HCT116 (cell line): ENCODE measurements at regions not wholly inside any gene's neighbourhood (a gene's known extent, or its start where the extent isn't known, plus 50 kb on each side); places are given as distances from the start of the nearest gene placed in this dataset.

Experiments used
- ATAC-seq: fragments of 200-7000 bp; cut with Tn5 transposase; 2 replicates; pipeline ENCODE4 v1.9.1; 2020; ENCODE audit warnings: mild to moderate bottlenecking, moderate library complexity
- BruUV-seq: library from RNA; stranded (reverse); fragments of 400-500 nt; replicated peaks from 2 replicates; lab custom pipeline; 2021; lab: Mats Ljungman, UMichigan
- CTCF ChIA-PET: fragments of 300-600 bp; sonication (Branson Sonifier 250); formaldehyde crosslinking; loops from one replicate; lab custom pipeline; 2021; ENCODE audit warnings: antibody characterized with exemption; lab: Charles Lee
- POLR2A ChIA-PET: fragments of 300-600, 350-600 bp; sonication (Branson Sonifier 250); formaldehyde crosslinking; loops from one replicate; lab custom pipeline; 2021; ENCODE audit warnings: antibody characterized with exemption; lab: Charles Lee
- RAD21 ChIA-PET, 2 experiments: fragments of 300-600 bp; sonication (Branson Sonifier 250); formaldehyde crosslinking; loops; one replicate each; lab custom pipeline; 2023; ENCODE audit warnings: low total read pairs in 2 of 2; ENCODE audit not compliant: uncharacterized antibody in 2 of 2, unreplicated experiment in 2 of 2, low non-redundant PET in 1 of 2; lab: Charles Lee
- DNase-seq: peaks from one replicate; pipeline ENCODE4 v3.0.0-alpha.2; 2010; ENCODE audit warnings: low read depth, low spot score
- H2AFZ ChIP-seq: fragments of 200-600 bp; shearing (Covaris generic), sonication (generic); 2 replicates; pipeline ENCODE4 v1.6.1; 2017; ENCODE audit warnings: low read depth, mixed run types, mixed read lengths, antibody characterized with exemption, low read length; ENCODE audit not compliant: poor library complexity, severe bottlenecking
- H3K27ac ChIP-seq: 2 replicates; pipeline ENCODE4 v1.5.1; 2012; ENCODE audit warnings: low read depth, low read length
- H3K27me3 ChIP-seq: fragments of 200-600 bp; sonication (generic); 2 replicates; pipeline ENCODE4 v1.6.1; 2016; ENCODE audit warnings: mixed run types, low read length, mixed read lengths; ENCODE audit not compliant: insufficient read depth
- H3K36me3 ChIP-seq, 2 experiments: fragments of 200-500 bp in 1 of 2; fragments of 200-600 bp in 1 of 2; sonication (Bioruptor generic) in 1 of 2; sonication (generic) in 1 of 2; 2 replicates each; pipeline versions ENCODE4 v1.5.1 to v1.6.1; 2014 to 2016; ENCODE audit warnings: low read length in 2 of 2, inconsistent platforms in 1 of 2, mixed read lengths in 1 of 2, mixed run types in 1 of 2; ENCODE audit not compliant: insufficient read depth in 2 of 2, control insufficient read depth in 1 of 2
- H3K4me1 ChIP-seq, 2 experiments: fragments of 200-600 bp in 1 of 2; sonication (generic) in 1 of 2; 2 replicates each; pipeline versions ENCODE4 v1.5.1 to v1.6.1; 2012 to 2017; ENCODE audit warnings: low read length in 2 of 2, inconsistent platforms in 1 of 2, mild to moderate bottlenecking in 1 of 2, mixed read lengths in 1 of 2, mixed run types in 1 of 2, moderate library complexity in 1 of 2; ENCODE audit not compliant: insufficient read depth in 2 of 2, control insufficient read depth in 1 of 2
- H3K4me2 ChIP-seq: fragments of 200-600 bp; sonication (generic); 2 replicates; pipeline ENCODE4 v1.6.1; 2017; ENCODE audit warnings: mixed run types, low read length, mixed read lengths
- H3K4me3 ChIP-seq, 2 experiments: fragments of 200-600 bp in 1 of 2; sonication (generic) in 1 of 2; replicated peaks in 1 of 2; 2 replicates each; pipeline ENCODE4 v1.5.1; 2011 to 2016; ENCODE audit warnings: low read length in 2 of 2, control low read depth in 1 of 2, low read depth in 1 of 2, mild to moderate bottlenecking in 1 of 2, mixed read lengths in 1 of 2, mixed run types in 1 of 2
- H3K79me2 ChIP-seq: fragments of 200-600 bp; sonication (generic); 2 replicates; pipeline ENCODE4 v1.6.1; 2017; ENCODE audit warnings: mild to moderate bottlenecking, mixed run types, low read length, moderate library complexity, mixed read lengths; ENCODE audit not compliant: insufficient read depth
- H3K9ac ChIP-seq: fragments of 200-600 bp; sonication (generic); 2 replicates; pipeline ENCODE4 v1.6.1; 2016; ENCODE audit warnings: low read length, mixed read lengths
- H3K9me2 ChIP-seq: fragments of 200-600 bp; sonication (generic), shearing (Covaris generic); 2 replicates; pipeline ENCODE4 v1.6.1; 2017; ENCODE audit warnings: mixed run types, mild to moderate bottlenecking, moderate library complexity; ENCODE audit not compliant: insufficient read depth
- H3K9me3 ChIP-seq, 2 experiments: fragments of 200-500 bp in 1 of 2; fragments of 200-600 bp in 1 of 2; sonication (Bioruptor generic) in 1 of 2; sonication (generic) in 1 of 2; 2 replicates each; pipeline ENCODE4 v1.6.1; 2014 to 2017; ENCODE audit warnings: low read length in 2 of 2, mixed read lengths in 2 of 2, inconsistent platforms in 1 of 2, low read depth in 1 of 2, mild to moderate bottlenecking in 1 of 2, mixed run types in 1 of 2, moderate library complexity in 1 of 2; ENCODE audit not compliant: control insufficient read depth in 1 of 2, insufficient read depth in 1 of 2
- H4K20me1 ChIP-seq: fragments of 200-600 bp; sonication (generic), shearing (Covaris generic); 2 replicates; pipeline ENCODE4 v1.6.1; 2017; ENCODE audit warnings: mixed run types, mild to moderate bottlenecking, moderate library complexity; ENCODE audit not compliant: insufficient read depth
- ATF3 ChIP-seq: IDR thresholded peaks from 2 replicates; pipeline ENCODE4 v1.6.1; 2012
- EGR1 ChIP-seq: IDR thresholded peaks from 2 replicates; pipeline ENCODE4 v1.6.1; 2012; ENCODE audit warnings: low read depth
- MAX ChIP-seq: IDR thresholded peaks from 2 replicates; pipeline ENCODE4 v1.6.1; 2012
- POLR2AphosphoS5 ChIP-seq: IDR thresholded peaks from 2 replicates; pipeline ENCODE4 v1.6.1; 2011; ENCODE audit warnings: mild to moderate bottlenecking, low read depth, low read length, moderate library complexity
- SIN3A ChIP-seq: IDR thresholded peaks from 2 replicates; pipeline ENCODE4 v1.6.1; 2012; ENCODE audit warnings: low read depth
- SP1 ChIP-seq: IDR thresholded peaks from 2 replicates; pipeline ENCODE4 v1.6.1; 2012; ENCODE audit warnings: low read depth
- TCF7L2 ChIP-seq: IDR thresholded peaks from 2 replicates; pipeline ENCODE4 v1.7.0; 2011; ENCODE audit warnings: borderline replicate concordance, inconsistent platforms; ENCODE audit not compliant: insufficient read depth, insufficient read length; ENCODE audit errors: extremely low read depth
- ZBTB33 ChIP-seq: IDR thresholded peaks from 2 replicates; pipeline ENCODE4 v1.6.1; 2011; ENCODE audit warnings: mild to moderate bottlenecking, low read length, moderate library complexity; ENCODE audit not compliant: insufficient replicate concordance; ENCODE audit errors: extremely low read depth
- ZFX ChIP-seq: fragments of 450-650 bp; IDR thresholded peaks from 2 replicates; pipeline ENCODE4 v1.6.1; 2017
- intact Hi-C: fragments of 100-400 bp; cut with micrococcal nuclease; formaldehyde crosslinking; loops from 2 replicates; pipeline ENCODE4 v1.10.0; 2022

- ChIA-PET POLR2A (no interaction called here), CTCF (no interaction called here), RAD21 (no interaction called here)
- Histone ChIP-seq H4K20me1 (no peaks in the 10 kb centered on the region), H3K4me2 (no peak overlapping the region), H3K4me3 (no peak overlapping the region), H3K27me3 (no peaks in the 10 kb centered on the region), H3K9ac (no peak overlapping the region), H3K36me3 (no peaks in the 10 kb centered on the region), H3K4me1 (no peaks in the 10 kb centered on the region), H3K79me2 (no peaks in the 10 kb centered on the region), H2AFZ (no peak overlapping the region), H3K27ac (no peak overlapping the region), H3K9me3 (no peaks in the 10 kb centered on the region), H3K9me2 (no peaks in the 10 kb centered on the region)
- no peak for TF ChIP-seq ZFX
- TF ChIP-seq SP1 = no peak
- TF ChIP-seq EGR1 = no peak
- no peak for TF ChIP-seq ATF3
- TF ChIP-seq ZBTB33 = no peak
- no peak for TF ChIP-seq SIN3A
- TF ChIP-seq MAX = no peak
- no peak for TF ChIP-seq POLR2AphosphoS5
- no peak for TF ChIP-seq TCF7L2
- intact Hi-C loops = no loop called here
- BruUV-seq = no TSS peak
- no peak for ATAC-seq
- DNase-seq = no peak
These were observed 483.1 kb upstream of the ZNF608 start for GRCh38 chr5:125229556-125229955.
